DND-41 (cell line): ENCODE measurements at regions not wholly inside any gene's neighbourhood (a gene's known extent, or its start where the extent isn't known, plus 50 kb on each side); places are given as distances from the start of the nearest gene placed in this dataset.

Experiments
- ATAC-seq: fragments of 200-7000 bp; cut with Tn5 transposase; 3 replicates; pipeline ENCODE4 v1.9.1; 2021; ENCODE audit warnings: low read depth; ENCODE audit not compliant: insufficient read depth
- DNase-seq: peaks from one replicate; pipeline ENCODE4 v3.0.0-alpha.2; 2020
- H2AFZ ChIP-seq: 2 replicates; pipeline ENCODE4 v1.6.0; 2012; ENCODE audit warnings: low read depth, low read length
- H3K27ac ChIP-seq: 2 replicates; pipeline ENCODE4 v1.5.1; 2012; ENCODE audit warnings: low read length, inconsistent platforms
- H3K27me3 ChIP-seq: fragments of 200-600 bp; sonication (generic); 2 replicates; pipeline ENCODE4 v1.6.0; 2012; ENCODE audit warnings: low read length, mild to moderate bottlenecking, inconsistent platforms; ENCODE audit not compliant: insufficient read depth, poor library complexity
- H3K36me3 ChIP-seq: 2 replicates; pipeline ENCODE4 v1.5.1; 2012; ENCODE audit warnings: low read length, inconsistent platforms; ENCODE audit not compliant: insufficient read depth
- H3K4me1 ChIP-seq: 2 replicates; pipeline ENCODE4 v1.5.1; 2012; ENCODE audit warnings: mild to moderate bottlenecking, low read length; ENCODE audit not compliant: insufficient read depth
- H3K4me2 ChIP-seq: 2 replicates; pipeline ENCODE4 v1.6.0; 2012; ENCODE audit warnings: mild to moderate bottlenecking, moderate library complexity, low read length, inconsistent platforms; ENCODE audit not compliant: insufficient read depth
- H3K4me3 ChIP-seq, 2 experiments: fragments of 200-600 bp in 1 of 2; shearing (Covaris generic) in 1 of 2; 2 replicates each; pipeline ENCODE4 v1.5.1; 2012 to 2016; ENCODE audit warnings: inconsistent platforms in 2 of 2, low read length in 2 of 2, mild to moderate bottlenecking in 2 of 2, low read depth in 1 of 2, moderate library complexity in 1 of 2
- H3K79me2 ChIP-seq: 2 replicates; pipeline ENCODE4 v1.6.0; 2012; ENCODE audit warnings: low read length, inconsistent platforms; ENCODE audit not compliant: insufficient read depth
- H3K9ac ChIP-seq: 2 replicates; pipeline ENCODE4 v1.6.0; 2012; ENCODE audit warnings: low read depth, mild to moderate bottlenecking, inconsistent platforms, low read length, moderate library complexity
- H3K9me3 ChIP-seq: 2 replicates; pipeline ENCODE4 v1.5.1; 2012; ENCODE audit warnings: low read length, moderate library complexity, mild to moderate bottlenecking, inconsistent platforms; ENCODE audit not compliant: insufficient read depth, severe bottlenecking
- H4K20me1 ChIP-seq: 2 replicates; pipeline ENCODE4 v1.6.0; 2012; ENCODE audit warnings: low read length; ENCODE audit not compliant: insufficient read depth
- EZH2 ChIP-seq: IDR thresholded peaks from 3 replicates; pipeline ENCODE4 v1.6.1; 2012; ENCODE audit warnings: borderline replicate concordance, low read depth, mild to moderate bottlenecking, moderate library complexity, low read length, inconsistent platforms; ENCODE audit not compliant: severe bottlenecking
- TF ChIP-seq, protein P1 (sequence below): IDR thresholded peaks from 2 replicates; pipeline ENCODE4 v1.5.1; 2012; ENCODE audit warnings: borderline replicate concordance, low read length, moderate library complexity, mild to moderate bottlenecking; ENCODE audit not compliant: poor library complexity, severe bottlenecking; ENCODE audit errors: extremely low read depth

DNA sequence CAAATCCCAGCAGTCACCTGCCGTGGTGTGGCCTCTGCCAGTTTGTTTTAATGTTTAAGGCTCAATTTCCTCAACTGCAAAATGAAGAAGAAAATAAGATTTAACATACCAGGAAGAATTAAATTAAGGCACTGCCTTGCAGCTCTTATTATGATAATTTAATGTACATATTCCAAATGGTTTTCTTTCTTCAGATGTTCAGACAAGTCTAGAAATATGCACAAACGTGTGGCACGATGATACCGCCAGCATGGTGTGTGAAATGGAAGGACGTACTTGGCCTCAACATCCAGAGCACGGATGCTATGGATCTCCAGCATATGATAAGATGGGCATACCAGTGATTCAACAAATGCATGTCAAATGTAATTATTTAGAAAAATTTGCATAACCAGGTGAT lies 959.4 kb upstream of the TMEM132C start:
- no peaks in the 10 kb centered on the region for H3K9me3 ChIP-seq
- H4K20me1 ChIP-seq = no peaks in the 10 kb centered on the region
- no peak overlapping the region for H3K4me3 ChIP-seq
- ATAC-seq = no peak
- DNase-seq = no peak
- TF ChIP-seq EZH2 = no peak
- TF ChIP-seq, protein P1, sequence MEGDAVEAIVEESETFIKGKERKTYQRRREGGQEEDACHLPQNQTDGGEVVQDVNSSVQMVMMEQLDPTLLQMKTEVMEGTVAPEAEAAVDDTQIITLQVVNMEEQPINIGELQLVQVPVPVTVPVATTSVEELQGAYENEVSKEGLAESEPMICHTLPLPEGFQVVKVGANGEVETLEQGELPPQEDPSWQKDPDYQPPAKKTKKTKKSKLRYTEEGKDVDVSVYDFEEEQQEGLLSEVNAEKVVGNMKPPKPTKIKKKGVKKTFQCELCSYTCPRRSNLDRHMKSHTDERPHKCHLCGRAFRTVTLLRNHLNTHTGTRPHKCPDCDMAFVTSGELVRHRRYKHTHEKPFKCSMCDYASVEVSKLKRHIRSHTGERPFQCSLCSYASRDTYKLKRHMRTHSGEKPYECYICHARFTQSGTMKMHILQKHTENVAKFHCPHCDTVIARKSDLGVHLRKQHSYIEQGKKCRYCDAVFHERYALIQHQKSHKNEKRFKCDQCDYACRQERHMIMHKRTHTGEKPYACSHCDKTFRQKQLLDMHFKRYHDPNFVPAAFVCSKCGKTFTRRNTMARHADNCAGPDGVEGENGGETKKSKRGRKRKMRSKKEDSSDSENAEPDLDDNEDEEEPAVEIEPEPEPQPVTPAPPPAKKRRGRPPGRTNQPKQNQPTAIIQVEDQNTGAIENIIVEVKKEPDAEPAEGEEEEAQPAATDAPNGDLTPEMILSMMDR = no peak
- H3K79me2 ChIP-seq = no peaks in the 10 kb centered on the region
- H3K9ac ChIP-seq = no peak overlapping the region
- no peak overlapping the region for H3K27ac ChIP-seq
- no peak overlapping the region for H3K4me2 ChIP-seq
- no peaks in the 10 kb centered on the region for H3K27me3 ChIP-seq
- H3K4me1 ChIP-seq = no peaks in the 10 kb centered on the region
- H2AFZ ChIP-seq = no peak overlapping the region
- no peaks in the 10 kb centered on the region for H3K36me3 ChIP-seq

DNA sequence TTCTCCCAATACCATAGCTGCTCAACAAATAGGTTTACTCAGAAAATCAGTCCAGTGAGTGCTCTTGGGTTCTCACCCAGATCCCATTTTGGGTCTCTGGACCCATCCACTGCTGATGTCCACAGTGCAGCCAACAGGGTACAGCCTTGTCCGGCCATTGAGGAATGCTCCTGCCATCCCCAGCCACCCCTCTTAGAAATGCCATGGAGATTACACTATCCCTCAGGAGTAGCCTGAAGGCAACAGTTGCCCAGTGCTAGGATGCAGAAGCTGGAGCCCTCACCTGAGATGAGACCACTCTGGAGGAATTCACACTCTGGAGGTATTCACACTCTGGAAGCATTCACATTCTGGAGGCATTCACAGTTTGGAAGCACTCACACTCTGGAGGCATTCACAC lies 958.8 kb upstream of the TMEM132C start:
- Histone ChIP-seq H3K4me2 (no peak overlapping the region), H3K4me1 (no peaks in the 10 kb centered on the region), H3K79me2 (no peaks in the 10 kb centered on the region), H3K27ac (no peak overlapping the region), H4K20me1 (no peaks in the 10 kb centered on the region), H3K9me3 (no peaks in the 10 kb centered on the region), H3K27me3 (no peaks in the 10 kb centered on the region), H3K9ac (no peak overlapping the region), H3K36me3 (no peaks in the 10 kb centered on the region), H2AFZ (no peak overlapping the region), H3K4me3 (no peak overlapping the region)
- no peak for ATAC-seq
- no peak for DNase-seq
- TF ChIP-seq EZH2 = no peak
- TF ChIP-seq, protein P1 = no peak

DNA sequence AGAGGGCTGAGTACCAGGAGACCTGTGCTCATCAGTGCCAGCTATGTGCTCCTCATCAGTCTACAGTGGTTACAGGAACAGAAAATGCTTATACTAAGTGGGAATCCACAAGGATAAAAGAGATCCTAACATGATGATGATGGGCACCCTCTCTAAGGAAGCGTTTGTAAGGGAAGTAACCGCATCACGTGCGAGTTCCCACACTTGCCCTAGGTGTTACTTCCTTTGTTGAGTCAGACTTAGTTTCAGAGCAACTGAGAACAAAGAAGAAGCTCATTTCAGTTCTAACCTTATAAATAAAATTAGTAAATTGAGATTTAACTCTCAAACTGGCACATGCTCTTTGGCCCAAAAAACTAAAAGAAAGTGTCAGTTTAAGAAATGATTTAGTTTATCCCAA lies 956.4 kb upstream of the TMEM132C start:
- no peak for TF ChIP-seq EZH2
- TF ChIP-seq, protein P1 = no peak
- no peak for ATAC-seq
- Histone ChIP-seq H3K79me2 (no peaks in the 10 kb centered on the region), H3K27ac (no peak overlapping the region), H3K9me3 (no peaks in the 10 kb centered on the region), H2AFZ (no peak overlapping the region), H3K4me3 (no peak overlapping the region), H4K20me1 (no peaks in the 10 kb centered on the region), H3K36me3 (no peaks in the 10 kb centered on the region), H3K4me2 (no peak overlapping the region), H3K9ac (no peak overlapping the region), H3K4me1 (no peaks in the 10 kb centered on the region), H3K27me3 (no peaks in the 10 kb centered on the region)
- DNase-seq = no peak
